SK-N-SH (cell line): ENCODE measurements at regions not wholly inside any gene's neighbourhood (a gene's known extent, or its start where the extent isn't known, plus 50 kb on each side); places are given as distances from the start of the nearest gene placed in this dataset.

Experiments
- CTCF ChIA-PET: fragments of 300-600, 350-600 bp; formaldehyde crosslinking; extraction: SDS; loops from one replicate; lab custom pipeline; 2021; lab: Yijun Ruan, JAX
- POLR2A ChIA-PET: fragments of 350-600 bp; sonication (Branson Sonifier 250); formaldehyde crosslinking; extraction: SDS; loops from one replicate; lab custom pipeline; 2020; ENCODE audit warnings: antibody characterized with exemption, inconsistent platforms; lab: Yijun Ruan, JAX
- DNase-seq: peaks from one replicate; pipeline ENCODE4 v3.0.0; 2012
- H2AFZ ChIP-seq: fragments of 200-600 bp; sonication (generic); 2 replicates; pipeline ENCODE4 v1.8.1; 2016; ENCODE audit warnings: antibody characterized with exemption, mild to moderate bottlenecking, low read depth
- H3F3A ChIP-seq: fragments of 200-600 bp; sonication (generic); replicated peaks from 2 replicates; pipeline ENCODE3; 2016; ENCODE audit warnings: antibody characterized with exemption, mild to moderate bottlenecking; ENCODE audit not compliant: insufficient read depth
- H3K27ac ChIP-seq, 2 experiments: fragments of 200-500 bp in 1 of 2; fragments of 200-600 bp in 1 of 2; sonication (Bioruptor generic) in 1 of 2; sonication (generic), shearing (Covaris generic) in 1 of 2; 2 replicates each; pipeline versions ENCODE4 v1.5.1 to v1.6.1; 2014 to 2016; ENCODE audit warnings: low read depth in 2 of 2, inconsistent platforms in 1 of 2, low read length in 1 of 2, mild to moderate bottlenecking in 1 of 2, mixed read lengths in 1 of 2
- H3K27me3 ChIP-seq: fragments of 200-600 bp; sonication (generic), shearing (Covaris generic); 2 replicates; pipeline ENCODE4 v1.6.1; 2016; ENCODE audit warnings: mixed run types; ENCODE audit not compliant: insufficient read depth
- H3K36me3 ChIP-seq, 2 experiments: fragments of 200-500 bp in 1 of 2; fragments of 200-600 bp in 1 of 2; sonication (Bioruptor generic) in 1 of 2; sonication (generic) in 1 of 2; replicated peaks in 1 of 2; 2 replicates each; pipeline versions ENCODE3 to v1.5.1; 2014 to 2016; ENCODE audit warnings: low read length in 1 of 2, mild to moderate bottlenecking in 1 of 2; ENCODE audit not compliant: insufficient read depth in 2 of 2, control insufficient read depth in 1 of 2
- H3K4me1 ChIP-seq, 2 experiments: fragments of 200-500 bp in 1 of 2; fragments of 200-600 bp in 1 of 2; sonication (Bioruptor generic) in 1 of 2; sonication (generic), shearing (Covaris generic) in 1 of 2; 2 replicates each; pipeline versions ENCODE4 v1.5.1 to v1.6.1; 2014 to 2016; ENCODE audit warnings: low read depth in 1 of 2, low read length in 1 of 2, mixed run types in 1 of 2; ENCODE audit not compliant: insufficient read depth in 2 of 2, control insufficient read depth in 1 of 2
- H3K4me2 ChIP-seq: fragments of 200-600 bp; sonication (generic), shearing (Covaris generic); 2 replicates; pipeline ENCODE4 v1.6.1; 2017; ENCODE audit warnings: mixed run types
- H3K4me3 ChIP-seq, 2 experiments: fragments of 200-500 bp in 1 of 2; fragments of 200-600 bp in 1 of 2; sonication (Bioruptor generic) in 1 of 2; sonication (generic), shearing (Covaris generic) in 1 of 2; 2 replicates each; pipeline versions ENCODE4 v1.5.1 to v1.8.1; 2014 to 2016; ENCODE audit warnings: low read depth in 2 of 2, inconsistent platforms in 1 of 2, low read length in 1 of 2, mild to moderate bottlenecking in 1 of 2, mixed read lengths in 1 of 2, moderate library complexity in 1 of 2
- H3K79me2 ChIP-seq: fragments of 200-600 bp; sonication (generic); 2 replicates; pipeline ENCODE4 v1.8.1; 2017; ENCODE audit warnings: mild to moderate bottlenecking; ENCODE audit not compliant: insufficient read depth
- H3K9ac ChIP-seq: fragments of 200-600 bp; sonication (generic); 2 replicates; pipeline ENCODE4 v1.6.1; 2017; ENCODE audit warnings: mixed run types
- H3K9me2 ChIP-seq: fragments of 200-600 bp; sonication (generic); 2 replicates; pipeline ENCODE4 v1.6.1; 2017; ENCODE audit warnings: mixed run types
- H3K9me3 ChIP-seq: fragments of 200-600 bp; sonication (generic); 2 replicates; pipeline ENCODE4 v1.6.1; 2017; ENCODE audit warnings: mixed run types, mild to moderate bottlenecking, moderate library complexity
- H4K20me1 ChIP-seq: fragments of 200-600 bp; sonication (generic); 2 replicates; pipeline ENCODE4 v1.6.1; 2017; ENCODE audit warnings: mild to moderate bottlenecking, mixed run types; ENCODE audit not compliant: insufficient read depth
- CHD2 ChIP-seq: fragments of 150-350 bp; IDR thresholded peaks from 2 replicates; pipeline ENCODE4 v1.6.1; 2018; ENCODE audit warnings: low read length; ENCODE audit not compliant: partially characterized antibody
- CTCF ChIP-seq: fragments of 200-600 bp; sonication (generic); IDR thresholded peaks from 2 replicates; pipeline ENCODE4 v1.6.1; 2017; ENCODE audit warnings: antibody characterized with exemption, mild to moderate bottlenecking, moderate library complexity
- FOSL2 ChIP-seq: IDR thresholded peaks from 2 replicates; pipeline ENCODE4 v1.4.0; 2012; ENCODE audit warnings: low read depth, mild to moderate bottlenecking, moderate library complexity, borderline replicate concordance
- JUND ChIP-seq: IDR thresholded peaks from 2 replicates; pipeline ENCODE4 v1.4.0; 2012
- NFIC ChIP-seq: IDR thresholded peaks from 2 replicates; pipeline ENCODE4 v1.4.0; 2012; ENCODE audit warnings: borderline replicate concordance
- POLR2AphosphoS5 ChIP-seq: IDR thresholded peaks from 2 replicates; pipeline ENCODE4 v1.6.1; 2012; ENCODE audit warnings: low read depth, low read length
- RFX5 ChIP-seq: IDR thresholded peaks from 2 replicates; pipeline ENCODE4 v1.6.1; 2012; ENCODE audit warnings: mild to moderate bottlenecking, improper control_type of control experiment, low read length
- RXRA ChIP-seq: IDR thresholded peaks from 2 replicates; pipeline ENCODE4 v1.4.0; 2012; ENCODE audit warnings: low read depth, mild to moderate bottlenecking, borderline replicate concordance
- SMC3 ChIP-seq: IDR thresholded peaks from 2 replicates; pipeline ENCODE4 v1.6.1; 2012; ENCODE audit warnings: low read depth, low read length, improper control_type of control experiment
- TAF1 ChIP-seq: IDR thresholded peaks from 2 replicates; pipeline ENCODE4 v1.6.1; 2012; ENCODE audit warnings: low read depth, mild to moderate bottlenecking, low read length, moderate library complexity, borderline replicate concordance
- TCF12 ChIP-seq: IDR thresholded peaks from 2 replicates; pipeline ENCODE4 v1.4.0; 2012
- USF1 ChIP-seq: IDR thresholded peaks from 2 replicates; pipeline ENCODE4 v1.4.0; 2012; ENCODE audit warnings: low read depth, borderline replicate concordance
- USF2 ChIP-seq: fragments of 150-350 bp; IDR thresholded peaks from 2 replicates; pipeline ENCODE4 v1.6.1; 2017; ENCODE audit warnings: antibody characterized with exemption, low read length, low read depth, borderline replicate concordance
- YY1 ChIP-seq: IDR thresholded peaks from 2 replicates; pipeline ENCODE4 v1.4.0; 2012; ENCODE audit warnings: low read depth, mild to moderate bottlenecking
- WGBS: methylation state at CpG from one replicate; pipeline ENCODE4 v1.1.6; 2017; ENCODE audit warnings: low lambda C conversion rate; 5-methylcytosine and 5-hydroxymethylcytosine counted together
- TF ChIP-seq, protein P1 (sequence below): IDR thresholded peaks from 2 replicates; pipeline ENCODE4 v1.6.1; 2012; ENCODE audit warnings: mild to moderate bottlenecking, low read depth, low read length, moderate library complexity

DNA sequence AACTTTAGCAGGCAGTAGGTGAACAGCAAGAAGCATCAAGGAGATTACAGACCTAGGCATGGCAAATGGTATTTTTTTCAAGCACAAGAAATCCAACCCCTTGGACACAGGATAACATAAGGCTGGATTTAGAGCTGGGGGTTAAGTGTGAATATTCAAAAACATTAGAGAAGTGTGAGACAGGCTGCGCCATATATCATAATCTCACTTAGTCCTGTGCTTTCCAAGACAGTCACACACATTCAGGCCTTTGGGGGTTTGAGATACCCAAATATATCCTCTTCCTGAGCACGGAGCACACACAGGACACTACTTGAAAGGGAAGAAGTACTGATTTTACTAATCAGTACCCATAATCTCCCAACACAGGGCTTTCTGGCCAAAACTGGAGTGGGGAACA lies 83.0 kb upstream of the CLDN18 start (continued):
- no peak for TF ChIP-seq USF2
- no peak for TF ChIP-seq CHD2
- no peak for TF ChIP-seq RXRA
- no peak for TF ChIP-seq YY1

- Histone ChIP-seq H3F3A (no peaks in the 10 kb centered on the region), H3K9ac (no peak overlapping the region), H3K79me2 (no peaks in the 10 kb centered on the region), H3K4me2 (no peak overlapping the region), H3K4me1 (no peaks in the 10 kb centered on the region), H3K9me3 (no peaks in the 10 kb centered on the region), H4K20me1 (no peaks in the 10 kb centered on the region), H3K27ac (no peak overlapping the region), H2AFZ (no peak overlapping the region), H3K27me3 (no peaks in the 10 kb centered on the region), H3K36me3 (no peaks in the 10 kb centered on the region), H3K9me2 (no peaks in the 10 kb centered on the region), H3K4me3 (no peak overlapping the region)
- DNase-seq: no peak
- ChIA-PET POLR2A (no interaction called here), CTCF (interaction anchor here (2.4 kb wide), 1 partner anchor 820 kb away, joined by 7 read pairs; no protein-coding TSS in a partner anchor)
- TF ChIP-seq FOSL2 (no peak), USF2 (no peak), SMC3 (no peak), CTCF (no peak), JUND (no peak), TCF12 (no peak)
- 6% methylated on average over 3 of the region's 3 CpGs for WGBS
Measured at GRCh38 chr3:137930976-137931375, 79.0 kb upstream of the CLDN18 start.

DNA sequence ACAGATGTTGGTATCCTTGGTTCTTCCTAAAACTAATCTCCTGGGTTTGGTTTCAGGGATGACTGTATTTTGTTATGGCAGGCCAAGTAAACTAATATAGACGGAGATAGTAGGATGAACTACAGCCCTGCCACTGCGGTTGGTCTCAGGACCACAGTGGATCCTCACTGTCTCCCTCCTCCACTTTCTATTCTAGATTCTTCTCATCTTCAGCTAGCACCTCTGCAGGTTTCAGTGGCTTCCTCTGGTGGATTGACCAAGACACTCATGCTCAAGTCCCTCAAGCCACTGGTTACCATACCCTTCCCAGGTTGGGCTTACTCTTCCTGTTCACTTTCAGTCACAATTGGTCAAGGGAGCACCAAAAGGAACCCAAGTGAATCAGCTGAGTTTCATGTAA lies 71.1 kb upstream of the CLDN18 start:
- Histone ChIP-seq H3F3A (no peaks in the 10 kb centered on the region), H3K79me2 (no peaks in the 10 kb centered on the region), H4K20me1 (no peaks in the 10 kb centered on the region), H3K9me3 (no peaks in the 10 kb centered on the region), H3K27ac (no peak overlapping the region), H3K9me2 (no peaks in the 10 kb centered on the region), H3K4me2 (no peak overlapping the region), H3K9ac (no peak overlapping the region), H3K36me3 (no peaks in the 10 kb centered on the region), H3K4me3 (no peak overlapping the region), H2AFZ (no peak overlapping the region), H3K4me1 (no peaks in the 10 kb centered on the region), H3K27me3 (no peaks in the 10 kb centered on the region)
- TF ChIP-seq FOSL2: no peak
- no peak for TF ChIP-seq TAF1
- TF ChIP-seq RFX5: no peak
- TF ChIP-seq, protein P1, sequence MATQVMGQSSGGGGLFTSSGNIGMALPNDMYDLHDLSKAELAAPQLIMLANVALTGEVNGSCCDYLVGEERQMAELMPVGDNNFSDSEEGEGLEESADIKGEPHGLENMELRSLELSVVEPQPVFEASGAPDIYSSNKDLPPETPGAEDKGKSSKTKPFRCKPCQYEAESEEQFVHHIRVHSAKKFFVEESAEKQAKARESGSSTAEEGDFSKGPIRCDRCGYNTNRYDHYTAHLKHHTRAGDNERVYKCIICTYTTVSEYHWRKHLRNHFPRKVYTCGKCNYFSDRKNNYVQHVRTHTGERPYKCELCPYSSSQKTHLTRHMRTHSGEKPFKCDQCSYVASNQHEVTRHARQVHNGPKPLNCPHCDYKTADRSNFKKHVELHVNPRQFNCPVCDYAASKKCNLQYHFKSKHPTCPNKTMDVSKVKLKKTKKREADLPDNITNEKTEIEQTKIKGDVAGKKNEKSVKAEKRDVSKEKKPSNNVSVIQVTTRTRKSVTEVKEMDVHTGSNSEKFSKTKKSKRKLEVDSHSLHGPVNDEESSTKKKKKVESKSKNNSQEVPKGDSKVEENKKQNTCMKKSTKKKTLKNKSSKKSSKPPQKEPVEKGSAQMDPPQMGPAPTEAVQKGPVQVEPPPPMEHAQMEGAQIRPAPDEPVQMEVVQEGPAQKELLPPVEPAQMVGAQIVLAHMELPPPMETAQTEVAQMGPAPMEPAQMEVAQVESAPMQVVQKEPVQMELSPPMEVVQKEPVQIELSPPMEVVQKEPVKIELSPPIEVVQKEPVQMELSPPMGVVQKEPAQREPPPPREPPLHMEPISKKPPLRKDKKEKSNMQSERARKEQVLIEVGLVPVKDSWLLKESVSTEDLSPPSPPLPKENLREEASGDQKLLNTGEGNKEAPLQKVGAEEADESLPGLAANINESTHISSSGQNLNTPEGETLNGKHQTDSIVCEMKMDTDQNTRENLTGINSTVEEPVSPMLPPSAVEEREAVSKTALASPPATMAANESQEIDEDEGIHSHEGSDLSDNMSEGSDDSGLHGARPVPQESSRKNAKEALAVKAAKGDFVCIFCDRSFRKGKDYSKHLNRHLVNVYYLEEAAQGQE: no peak
- TF ChIP-seq POLR2AphosphoS5: no peak
- no peak for TF ChIP-seq YY1
- TF ChIP-seq SMC3: no peak
- TF ChIP-seq USF1: no peak
- no peak for TF ChIP-seq NFIC
- POLR2A ChIA-PET: no interaction called here
- no peak for DNase-seq
- CTCF ChIA-PET: no interaction called here
- WGBS: 19% methylated on average over 2 of the region's 2 CpGs
